ENCODE measurements at regions not wholly inside any gene's neighbourhood (a gene's known extent, or its start where the extent isn't known, plus 50 kb on each side); places are given as distances from the start of the nearest gene placed in this dataset.
"Not testable (repeated sequence)": the region's sequence is repeated elsewhere in the genome, so short reads cannot be mapped to it uniquely, and the experiment has no call there.

DNA sequence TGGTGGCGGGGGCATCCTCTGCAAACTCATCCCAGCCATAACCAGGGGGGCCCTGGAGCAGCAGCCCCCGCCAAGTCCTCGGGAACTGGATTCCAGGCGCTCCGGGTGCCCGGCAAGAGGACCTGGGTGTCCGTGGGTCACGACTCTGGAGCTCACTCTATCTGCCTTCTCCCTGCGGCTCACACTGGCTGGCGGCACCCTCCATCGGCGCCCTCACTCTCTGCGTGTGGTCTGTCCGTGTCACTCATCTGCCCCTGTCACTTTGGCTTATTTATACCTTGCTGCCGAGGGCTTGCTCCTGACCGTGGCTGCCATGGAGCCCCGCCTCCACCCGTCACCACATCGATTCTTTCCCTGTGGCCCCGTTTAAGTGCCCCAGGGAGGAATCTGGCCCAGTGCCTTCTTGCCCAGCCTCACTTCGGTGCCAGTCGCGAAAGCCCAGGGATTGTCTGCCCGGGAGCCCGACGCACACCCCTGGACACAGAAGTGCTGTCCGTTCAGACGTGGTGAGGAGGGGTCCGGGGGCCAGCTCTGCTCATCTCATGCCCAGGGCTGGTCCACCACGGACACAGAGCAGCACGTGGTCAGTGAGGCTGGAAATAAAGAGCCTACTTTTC is 115.7 kb upstream of the ZNF469 start:
- TF ChIP-seq, protein P1, sequence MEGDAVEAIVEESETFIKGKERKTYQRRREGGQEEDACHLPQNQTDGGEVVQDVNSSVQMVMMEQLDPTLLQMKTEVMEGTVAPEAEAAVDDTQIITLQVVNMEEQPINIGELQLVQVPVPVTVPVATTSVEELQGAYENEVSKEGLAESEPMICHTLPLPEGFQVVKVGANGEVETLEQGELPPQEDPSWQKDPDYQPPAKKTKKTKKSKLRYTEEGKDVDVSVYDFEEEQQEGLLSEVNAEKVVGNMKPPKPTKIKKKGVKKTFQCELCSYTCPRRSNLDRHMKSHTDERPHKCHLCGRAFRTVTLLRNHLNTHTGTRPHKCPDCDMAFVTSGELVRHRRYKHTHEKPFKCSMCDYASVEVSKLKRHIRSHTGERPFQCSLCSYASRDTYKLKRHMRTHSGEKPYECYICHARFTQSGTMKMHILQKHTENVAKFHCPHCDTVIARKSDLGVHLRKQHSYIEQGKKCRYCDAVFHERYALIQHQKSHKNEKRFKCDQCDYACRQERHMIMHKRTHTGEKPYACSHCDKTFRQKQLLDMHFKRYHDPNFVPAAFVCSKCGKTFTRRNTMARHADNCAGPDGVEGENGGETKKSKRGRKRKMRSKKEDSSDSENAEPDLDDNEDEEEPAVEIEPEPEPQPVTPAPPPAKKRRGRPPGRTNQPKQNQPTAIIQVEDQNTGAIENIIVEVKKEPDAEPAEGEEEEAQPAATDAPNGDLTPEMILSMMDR (IDR thresholded peaks at IDR 0.05): not testable (repeated sequence)
- TF ChIP-seq EP300, POLR2A (IDR thresholded peaks at IDR 0.05): not testable (repeated sequence)
